HCT116 (cell line): ENCODE measurements at regions not wholly inside any gene's neighbourhood (a gene's known extent, or its start where the extent isn't known, plus 50 kb on each side); places are given as distances from the start of the nearest gene placed in this dataset.

ENCODE experiments used
- ATAC-seq: fragments of 200-7000 bp; cut with Tn5 transposase; 2 replicates; pipeline ENCODE4 v1.9.1; 2020; ENCODE audit warnings: mild to moderate bottlenecking, moderate library complexity
- BruUV-seq: library from RNA; stranded (reverse); fragments of 400-500 nt; replicated peaks from 2 replicates; lab custom pipeline; 2021; lab: Mats Ljungman, UMichigan
- CTCF ChIA-PET: fragments of 300-600 bp; sonication (Branson Sonifier 250); formaldehyde crosslinking; loops from one replicate; lab custom pipeline; 2021; ENCODE audit warnings: antibody characterized with exemption; lab: Charles Lee
- POLR2A ChIA-PET: fragments of 300-600, 350-600 bp; sonication (Branson Sonifier 250); formaldehyde crosslinking; loops from one replicate; lab custom pipeline; 2021; ENCODE audit warnings: antibody characterized with exemption; lab: Charles Lee
- RAD21 ChIA-PET, 2 experiments: fragments of 300-600 bp; sonication (Branson Sonifier 250); formaldehyde crosslinking; loops; one replicate each; lab custom pipeline; 2023; ENCODE audit warnings: low total read pairs in 2 of 2; ENCODE audit not compliant: uncharacterized antibody in 2 of 2, unreplicated experiment in 2 of 2, low non-redundant PET in 1 of 2; lab: Charles Lee
- DNase-seq: peaks from one replicate; pipeline ENCODE4 v3.0.0-alpha.2; 2010; ENCODE audit warnings: low read depth, low spot score
- H2AFZ ChIP-seq: fragments of 200-600 bp; shearing (Covaris generic), sonication (generic); 2 replicates; pipeline ENCODE4 v1.6.1; 2017; ENCODE audit warnings: low read depth, mixed run types, mixed read lengths, antibody characterized with exemption, low read length; ENCODE audit not compliant: poor library complexity, severe bottlenecking
- H3K27ac ChIP-seq: 2 replicates; pipeline ENCODE4 v1.5.1; 2012; ENCODE audit warnings: low read depth, low read length
- H3K27me3 ChIP-seq: fragments of 200-600 bp; sonication (generic); 2 replicates; pipeline ENCODE4 v1.6.1; 2016; ENCODE audit warnings: mixed run types, low read length, mixed read lengths; ENCODE audit not compliant: insufficient read depth
- H3K36me3 ChIP-seq, 2 experiments: fragments of 200-500 bp in 1 of 2; fragments of 200-600 bp in 1 of 2; sonication (Bioruptor generic) in 1 of 2; sonication (generic) in 1 of 2; 2 replicates each; pipeline versions ENCODE4 v1.5.1 to v1.6.1; 2014 to 2016; ENCODE audit warnings: low read length in 2 of 2, inconsistent platforms in 1 of 2, mixed read lengths in 1 of 2, mixed run types in 1 of 2; ENCODE audit not compliant: insufficient read depth in 2 of 2, control insufficient read depth in 1 of 2
- H3K4me1 ChIP-seq, 2 experiments: fragments of 200-600 bp in 1 of 2; sonication (generic) in 1 of 2; 2 replicates each; pipeline versions ENCODE4 v1.5.1 to v1.6.1; 2012 to 2017; ENCODE audit warnings: low read length in 2 of 2, inconsistent platforms in 1 of 2, mild to moderate bottlenecking in 1 of 2, mixed read lengths in 1 of 2, mixed run types in 1 of 2, moderate library complexity in 1 of 2; ENCODE audit not compliant: insufficient read depth in 2 of 2, control insufficient read depth in 1 of 2
- H3K4me2 ChIP-seq: fragments of 200-600 bp; sonication (generic); 2 replicates; pipeline ENCODE4 v1.6.1; 2017; ENCODE audit warnings: mixed run types, low read length, mixed read lengths
- H3K4me3 ChIP-seq, 2 experiments: fragments of 200-600 bp in 1 of 2; sonication (generic) in 1 of 2; replicated peaks in 1 of 2; 2 replicates each; pipeline ENCODE4 v1.5.1; 2011 to 2016; ENCODE audit warnings: low read length in 2 of 2, control low read depth in 1 of 2, low read depth in 1 of 2, mild to moderate bottlenecking in 1 of 2, mixed read lengths in 1 of 2, mixed run types in 1 of 2
- H3K79me2 ChIP-seq: fragments of 200-600 bp; sonication (generic); 2 replicates; pipeline ENCODE4 v1.6.1; 2017; ENCODE audit warnings: mild to moderate bottlenecking, mixed run types, low read length, moderate library complexity, mixed read lengths; ENCODE audit not compliant: insufficient read depth
- H3K9ac ChIP-seq: fragments of 200-600 bp; sonication (generic); 2 replicates; pipeline ENCODE4 v1.6.1; 2016; ENCODE audit warnings: low read length, mixed read lengths
- H3K9me2 ChIP-seq: fragments of 200-600 bp; sonication (generic), shearing (Covaris generic); 2 replicates; pipeline ENCODE4 v1.6.1; 2017; ENCODE audit warnings: mixed run types, mild to moderate bottlenecking, moderate library complexity; ENCODE audit not compliant: insufficient read depth
- H3K9me3 ChIP-seq, 2 experiments: fragments of 200-500 bp in 1 of 2; fragments of 200-600 bp in 1 of 2; sonication (Bioruptor generic) in 1 of 2; sonication (generic) in 1 of 2; 2 replicates each; pipeline ENCODE4 v1.6.1; 2014 to 2017; ENCODE audit warnings: low read length in 2 of 2, mixed read lengths in 2 of 2, inconsistent platforms in 1 of 2, low read depth in 1 of 2, mild to moderate bottlenecking in 1 of 2, mixed run types in 1 of 2, moderate library complexity in 1 of 2; ENCODE audit not compliant: control insufficient read depth in 1 of 2, insufficient read depth in 1 of 2
- H4K20me1 ChIP-seq: fragments of 200-600 bp; sonication (generic), shearing (Covaris generic); 2 replicates; pipeline ENCODE4 v1.6.1; 2017; ENCODE audit warnings: mixed run types, mild to moderate bottlenecking, moderate library complexity; ENCODE audit not compliant: insufficient read depth
- CEBPB ChIP-seq: IDR thresholded peaks from 2 replicates; pipeline ENCODE4 v1.6.1; 2012; ENCODE audit warnings: low read depth
- CTCF ChIP-seq, 3 experiments: fragments of 200-600 bp in 1 of 3; sonication (generic) in 1 of 3; IDR thresholded peaks in 2 of 3; conservative IDR thresholded peaks in 1 of 3; 2 replicates each; pipeline ENCODE4 v1.5.1; 2012 to 2017; ENCODE audit warnings: low read depth in 2 of 3, low read length in 2 of 3, antibody characterized with exemption in 1 of 3, borderline replicate concordance in 1 of 3, control low read depth in 1 of 3, mild to moderate bottlenecking in 1 of 3, mixed read lengths in 1 of 3, mixed run types in 1 of 3, moderate library complexity in 1 of 3; ENCODE audit not compliant: insufficient read depth in 1 of 3
- ELF1 ChIP-seq: IDR thresholded peaks from 2 replicates; pipeline ENCODE4 v1.6.1; 2012; ENCODE audit warnings: low read depth, borderline replicate concordance
- FOSL1 ChIP-seq: IDR thresholded peaks from 2 replicates; pipeline ENCODE4 v1.6.1; 2012; ENCODE audit warnings: low read depth
- JUND ChIP-seq: IDR thresholded peaks from 2 replicates; pipeline ENCODE4 v1.6.1; 2012
- TCF7L2 ChIP-seq: IDR thresholded peaks from 2 replicates; pipeline ENCODE4 v1.7.0; 2011; ENCODE audit warnings: borderline replicate concordance, inconsistent platforms; ENCODE audit not compliant: insufficient read depth, insufficient read length; ENCODE audit errors: extremely low read depth
- ZBTB33 ChIP-seq: IDR thresholded peaks from 2 replicates; pipeline ENCODE4 v1.6.1; 2011; ENCODE audit warnings: mild to moderate bottlenecking, low read length, moderate library complexity; ENCODE audit not compliant: insufficient replicate concordance; ENCODE audit errors: extremely low read depth
- ZNF274 ChIP-seq: fragments of 200-500 bp; sonication (Bioruptor generic); IDR thresholded peaks from 2 replicates; pipeline ENCODE4 v1.6.1; 2014; ENCODE audit warnings: mild to moderate bottlenecking, low read depth, low read length, inconsistent platforms
- intact Hi-C: fragments of 100-400 bp; cut with micrococcal nuclease; formaldehyde crosslinking; loops from 2 replicates; pipeline ENCODE4 v1.10.0; 2022

- H3K27me3 ChIP-seq: no peaks in the 10 kb centered on the region
- DNase-seq (no peak), ATAC-seq (no peak)
- intact Hi-C loops: no loop called here
- ChIA-PET POLR2A (no interaction called here), CTCF (no interaction called here), RAD21 (no interaction called here)
- no peaks in the 10 kb centered on the region for H4K20me1 ChIP-seq
- no peaks in the 10 kb centered on the region for H3K79me2 ChIP-seq
- H2AFZ ChIP-seq: no peak overlapping the region
- BruUV-seq: no TSS peak
- no peaks in the 10 kb centered on the region for H3K36me3 ChIP-seq
- no peaks in the 10 kb centered on the region for H3K9me2 ChIP-seq
- H3K4me1 ChIP-seq: no peaks in the 10 kb centered on the region
- TF ChIP-seq FOSL1: no peak
- H3K27ac ChIP-seq: no peak overlapping the region
- no peak overlapping the region for H3K4me2 ChIP-seq
- H3K9me3 ChIP-seq: no peaks in the 10 kb centered on the region
- H3K9ac ChIP-seq: no peak overlapping the region
- no peak overlapping the region for H3K4me3 ChIP-seq
Measured at GRCh38 chr1:208917723-208918122, 665.8 kb upstream of the CAMK1G start.

GRCh38 chr1:208918160-208918559, 665.4 kb upstream of the CAMK1G start:
- Histone ChIP-seq H4K20me1 (no peaks in the 10 kb centered on the region), H3K9me2 (no peaks in the 10 kb centered on the region), H2AFZ (no peak overlapping the region), H3K36me3 (no peaks in the 10 kb centered on the region), H3K4me2 (no peak overlapping the region), H3K4me1 (no peaks in the 10 kb centered on the region), H3K79me2 (no peaks in the 10 kb centered on the region), H3K27ac (no peak overlapping the region), H3K9me3 (no peaks in the 10 kb centered on the region), H3K4me3 (no peak overlapping the region), H3K9ac (no peak overlapping the region), H3K27me3 (no peaks in the 10 kb centered on the region)
- intact Hi-C loops: no loop called here
- TF ChIP-seq ZNF274 (no peak), ZBTB33 (no peak), ELF1 (no peak), CTCF (IDR thresholded peaks at IDR 0.05 in 2 of 3, conservative IDR thresholded peaks at IDR 0.05 in 1 of 3; ENCODE audit: borderline replicate concordance in 1 of 3, insufficient read depth in 1 of 3, low read depth in 2 of 3, low read length in 2 of 3) (no peak), TCF7L2 (no peak), CEBPB (no peak), JUND (no peak)
- CTCF ChIA-PET: no interaction called here
- RAD21 ChIA-PET: no interaction called here
- no peak for ATAC-seq
- DNase-seq: no peak
- POLR2A ChIA-PET: no interaction called here
- BruUV-seq: no TSS peak
